ENCODE measurements at regions not wholly inside any gene's neighbourhood (a gene's known extent, or its start where the extent isn't known, plus 50 kb on each side); places are given as distances from the start of the nearest gene placed in this dataset.

GRCh38 chr1:2912424-2913061 is 108.7 kb upstream of the ACTRT2 start:
- no peak overlapping the region for H3K4me3 ChIP-seq (ENCODE audit: low read depth, low read length)
- TF ChIP-seq MAX (IDR thresholded peaks at IDR 0.05; ENCODE audit: low read depth, low read length), result no peak
- no peak for TF ChIP-seq POLR2A (IDR thresholded peaks at IDR 0.05; ENCODE audit: extremely low read depth, insufficient read length)
- no peak for TF ChIP-seq CTCF (IDR thresholded peaks at IDR 0.05; ENCODE audit: low read depth, low read length)
- no peak for TF ChIP-seq MYC (IDR thresholded peaks at IDR 0.05; ENCODE audit: low read depth, low read length)
- peak; percentile 17 for DNase-seq (ENCODE audit: low read depth)

- no peak for DNase-seq (ENCODE audit: low read depth)
- no peak overlapping the region for H3K4me3 ChIP-seq (ENCODE audit: low read depth, low read length)
- no peak for TF ChIP-seq POLR2A (IDR thresholded peaks at IDR 0.05; ENCODE audit: extremely low read depth, insufficient read length)
Measured at GRCh38 chr1:2913091-2913490, 108.2 kb upstream of the ACTRT2 start.

- TF ChIP-seq CTCF (IDR thresholded peaks at IDR 0.05; ENCODE audit: low read depth, low read length), result no peak
- TF ChIP-seq MAX (IDR thresholded peaks at IDR 0.05; ENCODE audit: low read depth, low read length), result no peak
- no peak for TF ChIP-seq POLR2A (IDR thresholded peaks at IDR 0.05; ENCODE audit: extremely low read depth, insufficient read length)
- TF ChIP-seq MYC (IDR thresholded peaks at IDR 0.05; ENCODE audit: low read depth, low read length), result no peak
- H3K4me3 ChIP-seq (ENCODE audit: low read depth, low read length), result no peak overlapping the region
- no peak for DNase-seq (ENCODE audit: low read depth)
Measured at GRCh38 chr1:2914702-2915101, 106.6 kb upstream of the ACTRT2 start.

- no peak overlapping the region for H3K4me3 ChIP-seq (ENCODE audit: low read depth, low read length)
- DNase-seq (ENCODE audit: low read depth), result no peak
- TF ChIP-seq CTCF (IDR thresholded peaks at IDR 0.05; ENCODE audit: low read depth, low read length), result no peak
- no peak for TF ChIP-seq MYC (IDR thresholded peaks at IDR 0.05; ENCODE audit: low read depth, low read length)
- TF ChIP-seq MAX (IDR thresholded peaks at IDR 0.05; ENCODE audit: low read depth, low read length), result peak; percentile 22; the same call in 1 of the 2 replicates
- no peak for TF ChIP-seq POLR2A (IDR thresholded peaks at IDR 0.05; ENCODE audit: extremely low read depth, insufficient read length)
Measured at GRCh38 chr1:2916153-2916552, 105.1 kb upstream of the ACTRT2 start.

GRCh38 chr1:2916706-2917105 is 104.6 kb upstream of the ACTRT2 start:
- no peak for TF ChIP-seq POLR2A (IDR thresholded peaks at IDR 0.05; ENCODE audit: extremely low read depth, insufficient read length)
- no peak for TF ChIP-seq MAX (IDR thresholded peaks at IDR 0.05; ENCODE audit: low read depth, low read length)
- no peak for TF ChIP-seq MYC (IDR thresholded peaks at IDR 0.05; ENCODE audit: low read depth, low read length)
- no peak for TF ChIP-seq CTCF (IDR thresholded peaks at IDR 0.05; ENCODE audit: low read depth, low read length)

GRCh38 chr1:2917284-2917683 is 104.0 kb upstream of the ACTRT2 start:
- TF ChIP-seq POLR2A (IDR thresholded peaks at IDR 0.05; ENCODE audit: extremely low read depth, insufficient read length), result no peak
- no peak overlapping the region for H3K4me3 ChIP-seq (ENCODE audit: low read depth, low read length)
- no peak for DNase-seq (ENCODE audit: low read depth)

More at GRCh38 chr1:2916706-2917105, 104.6 kb upstream of the ACTRT2 start:
- no peak overlapping the region for H3K4me3 ChIP-seq (ENCODE audit: low read depth, low read length)
- no peak for DNase-seq (ENCODE audit: low read depth)

- DNase-seq (ENCODE audit: low read depth), result no peak
- TF ChIP-seq CTCF (IDR thresholded peaks at IDR 0.05; ENCODE audit: low read depth, low read length), result no peak
- no peak overlapping the region for H3K4me3 ChIP-seq (ENCODE audit: low read depth, low read length)
Measured at GRCh38 chr1:2918441-2918840, 102.8 kb upstream of the ACTRT2 start.
